SK-N-SH (cell line): ENCODE measurements at regions not wholly inside any gene's neighbourhood (a gene's known extent, or its start where the extent isn't known, plus 50 kb on each side); places are given as distances from the start of the nearest gene placed in this dataset.

Experiments
- CTCF ChIA-PET: fragments of 300-600, 350-600 bp; formaldehyde crosslinking; extraction: SDS; loops from one replicate; lab custom pipeline; 2021; lab: Yijun Ruan, JAX
- POLR2A ChIA-PET: fragments of 350-600 bp; sonication (Branson Sonifier 250); formaldehyde crosslinking; extraction: SDS; loops from one replicate; lab custom pipeline; 2020; ENCODE audit warnings: antibody characterized with exemption, inconsistent platforms; lab: Yijun Ruan, JAX
- DNase-seq: peaks from one replicate; pipeline ENCODE4 v3.0.0; 2012
- H2AFZ ChIP-seq: fragments of 200-600 bp; sonication (generic); 2 replicates; pipeline ENCODE4 v1.8.1; 2016; ENCODE audit warnings: antibody characterized with exemption, mild to moderate bottlenecking, low read depth
- H3F3A ChIP-seq: fragments of 200-600 bp; sonication (generic); replicated peaks from 2 replicates; pipeline ENCODE3; 2016; ENCODE audit warnings: antibody characterized with exemption, mild to moderate bottlenecking; ENCODE audit not compliant: insufficient read depth
- H3K27ac ChIP-seq, 2 experiments: fragments of 200-500 bp in 1 of 2; fragments of 200-600 bp in 1 of 2; sonication (Bioruptor generic) in 1 of 2; sonication (generic), shearing (Covaris generic) in 1 of 2; 2 replicates each; pipeline versions ENCODE4 v1.5.1 to v1.6.1; 2014 to 2016; ENCODE audit warnings: low read depth in 2 of 2, inconsistent platforms in 1 of 2, low read length in 1 of 2, mild to moderate bottlenecking in 1 of 2, mixed read lengths in 1 of 2
- H3K27me3 ChIP-seq: fragments of 200-600 bp; sonication (generic), shearing (Covaris generic); 2 replicates; pipeline ENCODE4 v1.6.1; 2016; ENCODE audit warnings: mixed run types; ENCODE audit not compliant: insufficient read depth
- H3K36me3 ChIP-seq, 2 experiments: fragments of 200-500 bp in 1 of 2; fragments of 200-600 bp in 1 of 2; sonication (Bioruptor generic) in 1 of 2; sonication (generic) in 1 of 2; replicated peaks in 1 of 2; 2 replicates each; pipeline versions ENCODE3 to v1.5.1; 2014 to 2016; ENCODE audit warnings: low read length in 1 of 2, mild to moderate bottlenecking in 1 of 2; ENCODE audit not compliant: insufficient read depth in 2 of 2, control insufficient read depth in 1 of 2
- H3K4me1 ChIP-seq, 2 experiments: fragments of 200-500 bp in 1 of 2; fragments of 200-600 bp in 1 of 2; sonication (Bioruptor generic) in 1 of 2; sonication (generic), shearing (Covaris generic) in 1 of 2; 2 replicates each; pipeline versions ENCODE4 v1.5.1 to v1.6.1; 2014 to 2016; ENCODE audit warnings: low read depth in 1 of 2, low read length in 1 of 2, mixed run types in 1 of 2; ENCODE audit not compliant: insufficient read depth in 2 of 2, control insufficient read depth in 1 of 2
- H3K4me2 ChIP-seq: fragments of 200-600 bp; sonication (generic), shearing (Covaris generic); 2 replicates; pipeline ENCODE4 v1.6.1; 2017; ENCODE audit warnings: mixed run types
- H3K4me3 ChIP-seq, 2 experiments: fragments of 200-500 bp in 1 of 2; fragments of 200-600 bp in 1 of 2; sonication (Bioruptor generic) in 1 of 2; sonication (generic), shearing (Covaris generic) in 1 of 2; 2 replicates each; pipeline versions ENCODE4 v1.5.1 to v1.8.1; 2014 to 2016; ENCODE audit warnings: low read depth in 2 of 2, inconsistent platforms in 1 of 2, low read length in 1 of 2, mild to moderate bottlenecking in 1 of 2, mixed read lengths in 1 of 2, moderate library complexity in 1 of 2
- H3K79me2 ChIP-seq: fragments of 200-600 bp; sonication (generic); 2 replicates; pipeline ENCODE4 v1.8.1; 2017; ENCODE audit warnings: mild to moderate bottlenecking; ENCODE audit not compliant: insufficient read depth
- H3K9ac ChIP-seq: fragments of 200-600 bp; sonication (generic); 2 replicates; pipeline ENCODE4 v1.6.1; 2017; ENCODE audit warnings: mixed run types
- H3K9me2 ChIP-seq: fragments of 200-600 bp; sonication (generic); 2 replicates; pipeline ENCODE4 v1.6.1; 2017; ENCODE audit warnings: mixed run types
- H3K9me3 ChIP-seq: fragments of 200-600 bp; sonication (generic); 2 replicates; pipeline ENCODE4 v1.6.1; 2017; ENCODE audit warnings: mixed run types, mild to moderate bottlenecking, moderate library complexity
- H4K20me1 ChIP-seq: fragments of 200-600 bp; sonication (generic); 2 replicates; pipeline ENCODE4 v1.6.1; 2017; ENCODE audit warnings: mild to moderate bottlenecking, mixed run types; ENCODE audit not compliant: insufficient read depth
- CHD2 ChIP-seq: fragments of 150-350 bp; IDR thresholded peaks from 2 replicates; pipeline ENCODE4 v1.6.1; 2018; ENCODE audit warnings: low read length; ENCODE audit not compliant: partially characterized antibody
- ELF1 ChIP-seq: IDR thresholded peaks from 2 replicates; pipeline ENCODE4 v1.4.0; 2012
- EP300 ChIP-seq, 2 experiments: IDR thresholded peaks; 2 replicates each; pipeline versions ENCODE4 v1.4.0 to v1.6.1; 2012; ENCODE audit warnings: borderline replicate concordance in 1 of 2, low read depth in 1 of 2, low read length in 1 of 2
- FOSL2 ChIP-seq: IDR thresholded peaks from 2 replicates; pipeline ENCODE4 v1.4.0; 2012; ENCODE audit warnings: low read depth, mild to moderate bottlenecking, moderate library complexity, borderline replicate concordance
- FOXJ3 ChIP-seq: sonication (generic); formaldehyde crosslinking; IDR thresholded peaks from 2 replicates; pipeline ENCODE4 v1.5.1; 2020; ENCODE audit warnings: mild to moderate bottlenecking, missing genetic modification reagents
- FOXM1 ChIP-seq: IDR thresholded peaks from 2 replicates; pipeline ENCODE4 v1.4.0; 2012; ENCODE audit warnings: low read depth, mild to moderate bottlenecking
- GATA2 ChIP-seq: sonication (generic); formaldehyde crosslinking; IDR thresholded peaks from 2 replicates; pipeline ENCODE4 v1.5.0; 2020; ENCODE audit warnings: mild to moderate bottlenecking, missing genetic modification reagents
- JUND ChIP-seq: IDR thresholded peaks from 2 replicates; pipeline ENCODE4 v1.4.0; 2012
- NRF1 ChIP-seq: IDR thresholded peaks from 2 replicates; pipeline ENCODE4 v1.6.1; 2012; ENCODE audit warnings: low read depth, mild to moderate bottlenecking, low read length
- RAD21 ChIP-seq: IDR thresholded peaks from 2 replicates; pipeline ENCODE4 v1.6.1; 2012; ENCODE audit warnings: mild to moderate bottlenecking, low read length
- RCOR1 ChIP-seq: fragments of 150-350 bp; IDR thresholded peaks from 2 replicates; pipeline ENCODE4 v1.6.1; 2017; ENCODE audit warnings: antibody characterized with exemption, low read length
- RXRA ChIP-seq: IDR thresholded peaks from 2 replicates; pipeline ENCODE4 v1.4.0; 2012; ENCODE audit warnings: low read depth, mild to moderate bottlenecking, borderline replicate concordance
- TCF12 ChIP-seq: IDR thresholded peaks from 2 replicates; pipeline ENCODE4 v1.4.0; 2012
- TEAD4 ChIP-seq: IDR thresholded peaks from 2 replicates; pipeline ENCODE4 v1.4.0; 2012; ENCODE audit warnings: mild to moderate bottlenecking, borderline replicate concordance; ENCODE audit not compliant: insufficient read depth
- WGBS: methylation state at CpG from one replicate; pipeline ENCODE4 v1.1.6; 2017; ENCODE audit warnings: low lambda C conversion rate; 5-methylcytosine and 5-hydroxymethylcytosine counted together
- TF ChIP-seq, protein P1 (sequence below): fragments of 200-600 bp; sonication (generic); IDR thresholded peaks from 2 replicates; pipeline ENCODE4 v1.6.1; 2017; ENCODE audit warnings: antibody characterized with exemption, mild to moderate bottlenecking, moderate library complexity
- TF ChIP-seq, protein P2 (sequence below): IDR thresholded peaks from 2 replicates; pipeline ENCODE4 v1.4.0; 2012; ENCODE audit warnings: low read depth, borderline replicate concordance
- TF ChIP-seq, protein P3 (sequence below): fragments of 150-350 bp; IDR thresholded peaks from 2 replicates; pipeline ENCODE4 v1.6.1; 2017; ENCODE audit warnings: antibody characterized with exemption, low read length, low read depth, borderline replicate concordance
- TF ChIP-seq, protein P4 (sequence below): fragments of 150-350 bp; IDR thresholded peaks from 2 replicates; pipeline ENCODE4 v1.6.1; 2016; ENCODE audit warnings: mild to moderate bottlenecking, low read depth, low read length
- TF ChIP-seq, protein P5 (sequence below): IDR thresholded peaks from 2 replicates; pipeline ENCODE4 v1.6.1; 2012; ENCODE audit warnings: mild to moderate bottlenecking, low read depth, low read length, moderate library complexity

DNA sequence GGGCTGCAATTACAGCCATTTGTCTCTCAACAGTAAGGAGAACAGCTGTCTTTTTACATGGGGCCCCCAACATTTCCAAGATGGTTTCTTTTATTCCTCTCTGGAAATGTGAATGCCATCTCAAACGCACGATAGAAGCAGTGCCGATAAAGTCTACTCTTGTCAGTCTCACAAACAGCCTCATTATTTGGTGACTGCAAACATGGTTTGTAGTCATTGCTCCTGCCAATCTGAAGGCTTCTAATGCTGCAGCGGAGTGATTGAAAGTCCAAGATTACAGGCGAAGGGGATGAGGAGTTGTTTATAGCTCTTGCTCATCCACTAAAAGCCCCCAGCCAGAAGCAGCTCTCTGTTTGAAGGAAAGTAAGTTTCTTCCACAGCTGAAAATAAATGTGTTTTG lies 657.1 kb downstream of the CBLN4 start (continued):
- TF ChIP-seq, protein P1, sequence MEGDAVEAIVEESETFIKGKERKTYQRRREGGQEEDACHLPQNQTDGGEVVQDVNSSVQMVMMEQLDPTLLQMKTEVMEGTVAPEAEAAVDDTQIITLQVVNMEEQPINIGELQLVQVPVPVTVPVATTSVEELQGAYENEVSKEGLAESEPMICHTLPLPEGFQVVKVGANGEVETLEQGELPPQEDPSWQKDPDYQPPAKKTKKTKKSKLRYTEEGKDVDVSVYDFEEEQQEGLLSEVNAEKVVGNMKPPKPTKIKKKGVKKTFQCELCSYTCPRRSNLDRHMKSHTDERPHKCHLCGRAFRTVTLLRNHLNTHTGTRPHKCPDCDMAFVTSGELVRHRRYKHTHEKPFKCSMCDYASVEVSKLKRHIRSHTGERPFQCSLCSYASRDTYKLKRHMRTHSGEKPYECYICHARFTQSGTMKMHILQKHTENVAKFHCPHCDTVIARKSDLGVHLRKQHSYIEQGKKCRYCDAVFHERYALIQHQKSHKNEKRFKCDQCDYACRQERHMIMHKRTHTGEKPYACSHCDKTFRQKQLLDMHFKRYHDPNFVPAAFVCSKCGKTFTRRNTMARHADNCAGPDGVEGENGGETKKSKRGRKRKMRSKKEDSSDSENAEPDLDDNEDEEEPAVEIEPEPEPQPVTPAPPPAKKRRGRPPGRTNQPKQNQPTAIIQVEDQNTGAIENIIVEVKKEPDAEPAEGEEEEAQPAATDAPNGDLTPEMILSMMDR: no peak
- TF ChIP-seq FOSL2: no peak
- TF ChIP-seq TCF12: no peak
- TF ChIP-seq TEAD4: no peak

DNA sequence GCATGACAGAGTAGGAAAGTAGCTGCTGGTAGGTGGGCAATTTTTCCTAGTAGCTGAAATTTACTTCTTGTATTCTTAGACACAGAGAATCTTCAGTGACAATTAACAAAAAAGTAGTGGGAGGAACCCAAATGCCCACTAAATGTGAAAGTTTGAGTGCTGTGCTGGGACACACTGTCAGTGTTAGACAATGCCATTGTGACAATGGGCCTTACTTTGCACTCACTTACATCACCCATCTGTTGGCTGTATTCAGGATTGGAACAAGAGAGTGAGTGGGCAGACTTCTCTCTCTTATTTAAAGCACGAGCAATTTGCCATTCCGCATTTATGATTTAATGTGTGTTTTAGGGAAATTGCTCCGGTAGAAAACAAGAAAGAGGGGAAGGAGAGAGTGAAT lies 662.5 kb downstream of the CBLN4 start:
- H3K4me3 ChIP-seq: no peak overlapping the region
- no peaks in the 10 kb centered on the region for H3K4me1 ChIP-seq
- H3K9me2 ChIP-seq: no peaks in the 10 kb centered on the region
- H4K20me1 ChIP-seq: no peaks in the 10 kb centered on the region
- no peak overlapping the region for H3K9ac ChIP-seq
- H3K9me3 ChIP-seq: no peaks in the 10 kb centered on the region
- DNase-seq: no peak
- no peaks in the 10 kb centered on the region for H3K27me3 ChIP-seq
- H3F3A ChIP-seq: no peaks in the 10 kb centered on the region
- no peak overlapping the region for H3K27ac ChIP-seq
- no peak overlapping the region for H2AFZ ChIP-seq
- no peak for TF ChIP-seq FOXJ3 (CRISPR knock-in tag)
- TF ChIP-seq, protein P2, sequence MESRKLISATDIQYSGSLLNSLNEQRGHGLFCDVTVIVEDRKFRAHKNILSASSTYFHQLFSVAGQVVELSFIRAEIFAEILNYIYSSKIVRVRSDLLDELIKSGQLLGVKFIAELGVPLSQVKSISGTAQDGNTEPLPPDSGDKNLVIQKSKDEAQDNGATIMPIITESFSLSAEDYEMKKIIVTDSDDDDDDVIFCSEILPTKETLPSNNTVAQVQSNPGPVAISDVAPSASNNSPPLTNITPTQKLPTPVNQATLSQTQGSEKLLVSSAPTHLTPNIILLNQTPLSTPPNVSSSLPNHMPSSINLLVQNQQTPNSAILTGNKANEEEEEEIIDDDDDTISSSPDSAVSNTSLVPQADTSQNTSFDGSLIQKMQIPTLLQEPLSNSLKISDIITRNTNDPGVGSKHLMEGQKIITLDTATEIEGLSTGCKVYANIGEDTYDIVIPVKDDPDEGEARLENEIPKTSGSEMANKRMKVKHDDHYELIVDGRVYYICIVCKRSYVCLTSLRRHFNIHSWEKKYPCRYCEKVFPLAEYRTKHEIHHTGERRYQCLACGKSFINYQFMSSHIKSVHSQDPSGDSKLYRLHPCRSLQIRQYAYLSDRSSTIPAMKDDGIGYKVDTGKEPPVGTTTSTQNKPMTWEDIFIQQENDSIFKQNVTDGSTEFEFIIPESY: no peak
- TF ChIP-seq GATA2: no peak
- TF ChIP-seq JUND: no peak
- TF ChIP-seq, protein P3, sequence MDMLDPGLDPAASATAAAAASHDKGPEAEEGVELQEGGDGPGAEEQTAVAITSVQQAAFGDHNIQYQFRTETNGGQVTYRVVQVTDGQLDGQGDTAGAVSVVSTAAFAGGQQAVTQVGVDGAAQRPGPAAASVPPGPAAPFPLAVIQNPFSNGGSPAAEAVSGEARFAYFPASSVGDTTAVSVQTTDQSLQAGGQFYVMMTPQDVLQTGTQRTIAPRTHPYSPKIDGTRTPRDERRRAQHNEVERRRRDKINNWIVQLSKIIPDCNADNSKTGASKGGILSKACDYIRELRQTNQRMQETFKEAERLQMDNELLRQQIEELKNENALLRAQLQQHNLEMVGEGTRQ: no peak
- no peak for TF ChIP-seq RXRA
- TF ChIP-seq, protein P4, sequence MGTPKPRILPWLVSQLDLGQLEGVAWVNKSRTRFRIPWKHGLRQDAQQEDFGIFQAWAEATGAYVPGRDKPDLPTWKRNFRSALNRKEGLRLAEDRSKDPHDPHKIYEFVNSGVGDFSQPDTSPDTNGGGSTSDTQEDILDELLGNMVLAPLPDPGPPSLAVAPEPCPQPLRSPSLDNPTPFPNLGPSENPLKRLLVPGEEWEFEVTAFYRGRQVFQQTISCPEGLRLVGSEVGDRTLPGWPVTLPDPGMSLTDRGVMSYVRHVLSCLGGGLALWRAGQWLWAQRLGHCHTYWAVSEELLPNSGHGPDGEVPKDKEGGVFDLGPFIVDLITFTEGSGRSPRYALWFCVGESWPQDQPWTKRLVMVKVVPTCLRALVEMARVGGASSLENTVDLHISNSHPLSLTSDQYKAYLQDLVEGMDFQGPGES: no peak
- TF ChIP-seq NRF1: no peak
- TF ChIP-seq FOXM1: no peak
- no peak for TF ChIP-seq RCOR1
- no peak for TF ChIP-seq EP300 (IDR thresholded peaks at IDR 0.05; ENCODE audit: borderline replicate concordance in 1 of 2, low read depth in 1 of 2, low read length in 1 of 2)
- TF ChIP-seq CHD2: no peak
- TF ChIP-seq, protein P5, sequence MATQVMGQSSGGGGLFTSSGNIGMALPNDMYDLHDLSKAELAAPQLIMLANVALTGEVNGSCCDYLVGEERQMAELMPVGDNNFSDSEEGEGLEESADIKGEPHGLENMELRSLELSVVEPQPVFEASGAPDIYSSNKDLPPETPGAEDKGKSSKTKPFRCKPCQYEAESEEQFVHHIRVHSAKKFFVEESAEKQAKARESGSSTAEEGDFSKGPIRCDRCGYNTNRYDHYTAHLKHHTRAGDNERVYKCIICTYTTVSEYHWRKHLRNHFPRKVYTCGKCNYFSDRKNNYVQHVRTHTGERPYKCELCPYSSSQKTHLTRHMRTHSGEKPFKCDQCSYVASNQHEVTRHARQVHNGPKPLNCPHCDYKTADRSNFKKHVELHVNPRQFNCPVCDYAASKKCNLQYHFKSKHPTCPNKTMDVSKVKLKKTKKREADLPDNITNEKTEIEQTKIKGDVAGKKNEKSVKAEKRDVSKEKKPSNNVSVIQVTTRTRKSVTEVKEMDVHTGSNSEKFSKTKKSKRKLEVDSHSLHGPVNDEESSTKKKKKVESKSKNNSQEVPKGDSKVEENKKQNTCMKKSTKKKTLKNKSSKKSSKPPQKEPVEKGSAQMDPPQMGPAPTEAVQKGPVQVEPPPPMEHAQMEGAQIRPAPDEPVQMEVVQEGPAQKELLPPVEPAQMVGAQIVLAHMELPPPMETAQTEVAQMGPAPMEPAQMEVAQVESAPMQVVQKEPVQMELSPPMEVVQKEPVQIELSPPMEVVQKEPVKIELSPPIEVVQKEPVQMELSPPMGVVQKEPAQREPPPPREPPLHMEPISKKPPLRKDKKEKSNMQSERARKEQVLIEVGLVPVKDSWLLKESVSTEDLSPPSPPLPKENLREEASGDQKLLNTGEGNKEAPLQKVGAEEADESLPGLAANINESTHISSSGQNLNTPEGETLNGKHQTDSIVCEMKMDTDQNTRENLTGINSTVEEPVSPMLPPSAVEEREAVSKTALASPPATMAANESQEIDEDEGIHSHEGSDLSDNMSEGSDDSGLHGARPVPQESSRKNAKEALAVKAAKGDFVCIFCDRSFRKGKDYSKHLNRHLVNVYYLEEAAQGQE: no peak
- no peak for TF ChIP-seq ELF1
- TF ChIP-seq RAD21: no peak
- TF ChIP-seq, all 33 proteins: peak for 0
- Histone ChIP-seq H3K4me2 (no peak overlapping the region), H3K79me2 (no peaks in the 10 kb centered on the region), H3K36me3 (no peaks in the 10 kb centered on the region)
- POLR2A ChIA-PET: no interaction called here
- CTCF ChIA-PET: no interaction called here
- WGBS: 50% methylated on average over 3 of the region's 3 CpGs
